Ovary (tissue), 7 donors: ENCODE measurements at regions not wholly inside any gene's neighbourhood (a gene's known extent, or its start where the extent isn't known, plus 50 kb on each side); places are given as distances from the start of the nearest gene placed in this dataset.
"Not testable (repeated sequence)": the region's sequence is repeated elsewhere in the genome, so short reads cannot be mapped to it uniquely, and the experiment has no call there.

Source experiments
- DNase-seq, 5 donors: peaks; one replicate each; pipeline ENCODE4 v3.0.0-alpha.2; 2019 to 2020
- H3K27ac ChIP-seq, 2 donors: fragments of 200-600 bp; one replicate each; pipeline versions ENCODE4 v1.5.1 to v1.8.0; 2019 to 2022
- H3K27me3 ChIP-seq: fragments of 200-600 bp; one replicate; pipeline ENCODE4 v1.8.0; 2022
- H3K36me3 ChIP-seq: fragments of 200-600 bp; sonication (generic); one replicate; pipeline ENCODE4 v1.5.1; 2019
- H3K4me1 ChIP-seq: one replicate; pipeline ENCODE4 v1.8.1; 2013; ENCODE audit warnings: mild to moderate bottlenecking, moderate library complexity; ENCODE audit not compliant: insufficient read depth
- H3K4me3 ChIP-seq: fragments of 200-600 bp; sonication (generic); one replicate; pipeline ENCODE4 v1.5.1; 2017
- H3K9me3 ChIP-seq, 2 donors: fragments of 200-600 bp in 1 of 2; sonication (generic) in 1 of 2; one replicate each; pipeline versions ENCODE4 v1.5.1 to v1.8.1; 2013 to 2019; ENCODE audit warnings: mild to moderate bottlenecking in 1 of 2, moderate library complexity in 1 of 2
- CTCF ChIP-seq, 3 donors: fragments of 450-650 bp in 2 of 3; fragments of 200-600 bp in 1 of 3; IDR thresholded peaks; one replicate each; pipeline versions ENCODE4 v1.5.1 to v1.8.0; 2016 to 2022; ENCODE audit warnings: antibody characterized with exemption in 3 of 3, mild to moderate bottlenecking in 1 of 3
- EP300 ChIP-seq: sonication (generic); formaldehyde crosslinking; IDR thresholded peaks from one replicate; pipeline ENCODE4 v1.6.1; 2017; ENCODE audit warnings: antibody characterized with exemption
- POLR2A ChIP-seq: fragments of 450-650 bp; IDR thresholded peaks from one replicate; pipeline ENCODE4 v1.6.1; 2017; ENCODE audit warnings: antibody characterized with exemption, mild to moderate bottlenecking, moderate library complexity
- WGBS, 3 donors: extraction: QIAGEN DNeasy Blood & Tissue Kit in 1 of 3; methylation state at CpG; one replicate each; pipeline versions ENCODE4 v1.1.5 to v1.1.7; 2013 to 2017; 5-methylcytosine and 5-hydroxymethylcytosine counted together
- intact Hi-C, 4 donors: fragments of 100-400 bp; cut with DNase I; formaldehyde crosslinking; loops; one replicate each; pipeline versions ENCODE4 v1.11.0 to v1.15.1; 2022 to 2023
- donor health status: DM: no; HTN: no; CAD: no; lungs with moderate emphysema.
- donor health status: DM: no; HTN: no; CAD: no.
- donor health status: Bipolar disorder and iron deficiency.
- donor health status: DM: no; HTN: no; CAD: no.
- donor health status: DM: yes; HTN: yes; CAD: no.

- intact Hi-C loops: no loop called here
- Histone ChIP-seq H3K4me1 (peaks cover 3% of the 10 kb centered on the region), H3K27me3 (no peaks in the 10 kb centered on the region), H3K4me3 (no peak overlapping the region), H3K36me3 (no peaks in the 10 kb centered on the region), H3K9me3 (no peaks in the 10 kb centered on the region), H3K27ac (no peak overlapping the region)
- no peak for DNase-seq
- no peak for TF ChIP-seq EP300
- 70 to 73% (median 70%) methylated on average over 4 of the region's 4 CpGs for WGBS, 3 donors
These were observed 132.1 kb downstream of the RGPD3 start for GRCh38 chr2:106336108-106336507.

GRCh38 chr2:106334802-106335201 is 133.4 kb downstream of the RGPD3 start:
- H3K4me3 ChIP-seq: no peak overlapping the region
- no peaks in the 10 kb centered on the region for H3K9me3 ChIP-seq
- DNase-seq: no peak
- 51 to 62% (median 56%) methylated on average over 4 of the region's 4 CpGs for WGBS, 3 donors
- intact Hi-C loops: no loop called here
- no peaks in the 10 kb centered on the region for H3K27me3 ChIP-seq
- H3K4me1 ChIP-seq: no peaks in the 10 kb centered on the region
- no peaks in the 10 kb centered on the region for H3K36me3 ChIP-seq
- H3K27ac ChIP-seq: no peak overlapping the region
- TF ChIP-seq EP300 (no peak), CTCF (IDR thresholded peaks at IDR 0.05) (no peak), POLR2A (no peak)

GRCh38 chr2:106333253-106333873 is 134.8 kb downstream of the RGPD3 start:
- H3K36me3 ChIP-seq, intact Hi-C loops, H3K4me3 ChIP-seq, H3K9me3 ChIP-seq, DNase-seq, H3K27ac ChIP-seq, H3K27me3 ChIP-seq, H3K4me1 ChIP-seq: not testable (repeated sequence)
- WGBS, 3 donors: 92 to 94% (median 93%) methylated on average over 10 of the region's 10 CpGs

GRCh38 chr2:106332054-106332453 is 136.2 kb downstream of the RGPD3 start:
- no peaks in the 10 kb centered on the region for H3K9me3 ChIP-seq
- intact Hi-C loops: no loop called here
- TF ChIP-seq EP300 (no peak), POLR2A (no peak), CTCF (IDR thresholded peaks at IDR 0.05) (no peak)
- WGBS, 3 donors: 77 to 85% (median 84%) methylated on average over 4 of the region's 4 CpGs
- no peak for DNase-seq
- H3K4me1 ChIP-seq: no peaks in the 10 kb centered on the region
- H3K27ac ChIP-seq: no peak overlapping the region
- no peaks in the 10 kb centered on the region for H3K36me3 ChIP-seq
- H3K27me3 ChIP-seq: no peaks in the 10 kb centered on the region
- no peak overlapping the region for H3K4me3 ChIP-seq

- WGBS, 3 donors: 58 to 60% (median 59%) methylated on average over 11 of the region's 11 CpGs
- H3K4me3 ChIP-seq, H3K36me3 ChIP-seq, H3K9me3 ChIP-seq, intact Hi-C loops, DNase-seq, H3K27ac ChIP-seq, H3K4me1 ChIP-seq, H3K27me3 ChIP-seq: not testable (repeated sequence)
These were observed 136.5 kb upstream of the UXS1 start for GRCh38 chr2:106330384-106331261.

GRCh38 chr2:106323337-106324013 is 129.4 kb upstream of the UXS1 start:
- WGBS, 3 donors: 93 to 96% (median 93%) methylated on average over 10 of the region's 10 CpGs
- Histone ChIP-seq H3K27me3 (no peaks in the 10 kb centered on the region), H3K9me3 (no peaks in the 10 kb centered on the region), H3K4me1 (no peaks in the 10 kb centered on the region), H3K4me3 (no peak overlapping the region), H3K27ac (no peak overlapping the region), H3K36me3 (no peaks in the 10 kb centered on the region)
- TF ChIP-seq CTCF (IDR thresholded peaks at IDR 0.05) (no peak), POLR2A (no peak), EP300 (no peak)
- intact Hi-C loops: no loop called here
- DNase-seq: no peak
